ENCODE measurements at regions not wholly inside any gene's neighbourhood (a gene's known extent, or its start where the extent isn't known, plus 50 kb on each side); places are given as distances from the start of the nearest gene placed in this dataset.

DNA sequence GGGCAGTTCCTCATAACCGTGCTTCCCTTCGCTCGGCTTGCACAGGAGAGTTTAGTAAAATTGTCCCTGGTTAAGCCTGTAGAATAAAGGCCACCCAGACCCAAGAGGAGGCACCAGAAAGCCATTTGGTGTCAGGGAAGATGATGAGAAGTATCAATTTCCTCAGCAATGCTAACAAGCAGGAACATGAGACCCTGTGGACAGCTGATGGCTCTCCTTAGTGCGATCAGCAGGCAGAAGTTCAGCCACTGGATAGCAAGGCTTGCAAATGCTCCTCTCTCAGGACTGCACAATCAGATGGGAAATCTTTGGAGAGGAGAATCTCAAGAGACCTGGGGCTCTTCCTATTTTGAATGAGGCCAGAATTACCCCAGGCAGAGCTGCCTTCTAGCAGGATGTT lies 261.1 kb upstream of the DYNLRB2 start:
- no peak overlapping the region for H3K4me2 ChIP-seq (ENCODE audit: low read length)
- no peak overlapping the region for H3K9ac ChIP-seq
- TF ChIP-seq, protein P1, sequence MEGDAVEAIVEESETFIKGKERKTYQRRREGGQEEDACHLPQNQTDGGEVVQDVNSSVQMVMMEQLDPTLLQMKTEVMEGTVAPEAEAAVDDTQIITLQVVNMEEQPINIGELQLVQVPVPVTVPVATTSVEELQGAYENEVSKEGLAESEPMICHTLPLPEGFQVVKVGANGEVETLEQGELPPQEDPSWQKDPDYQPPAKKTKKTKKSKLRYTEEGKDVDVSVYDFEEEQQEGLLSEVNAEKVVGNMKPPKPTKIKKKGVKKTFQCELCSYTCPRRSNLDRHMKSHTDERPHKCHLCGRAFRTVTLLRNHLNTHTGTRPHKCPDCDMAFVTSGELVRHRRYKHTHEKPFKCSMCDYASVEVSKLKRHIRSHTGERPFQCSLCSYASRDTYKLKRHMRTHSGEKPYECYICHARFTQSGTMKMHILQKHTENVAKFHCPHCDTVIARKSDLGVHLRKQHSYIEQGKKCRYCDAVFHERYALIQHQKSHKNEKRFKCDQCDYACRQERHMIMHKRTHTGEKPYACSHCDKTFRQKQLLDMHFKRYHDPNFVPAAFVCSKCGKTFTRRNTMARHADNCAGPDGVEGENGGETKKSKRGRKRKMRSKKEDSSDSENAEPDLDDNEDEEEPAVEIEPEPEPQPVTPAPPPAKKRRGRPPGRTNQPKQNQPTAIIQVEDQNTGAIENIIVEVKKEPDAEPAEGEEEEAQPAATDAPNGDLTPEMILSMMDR (IDR thresholded peaks at IDR 0.05): no peak
- no peaks in the 10 kb centered on the region for H3K27me3 ChIP-seq (ENCODE audit: control insufficient read depth, insufficient read depth, low read length)
- H3K4me3 ChIP-seq (ENCODE audit: low read depth, low read length): no peak overlapping the region
- no peaks in the 10 kb centered on the region for H3K9me3 ChIP-seq (ENCODE audit: control insufficient read depth, low read length)
- H3K4me1 ChIP-seq: no peaks in the 10 kb centered on the region
- H3K36me3 ChIP-seq (ENCODE audit: control insufficient read depth, insufficient read depth, low read length): no peaks in the 10 kb centered on the region
- H2AFZ ChIP-seq: no peak overlapping the region
- no peaks in the 10 kb centered on the region for H3K79me2 ChIP-seq
- H3K27ac ChIP-seq: no peak overlapping the region

- H3K27ac ChIP-seq: no peak overlapping the region
- no peaks in the 10 kb centered on the region for H3K27me3 ChIP-seq (ENCODE audit: control insufficient read depth, insufficient read depth, low read length)
- no peaks in the 10 kb centered on the region for H3K4me1 ChIP-seq
- H3K4me2 ChIP-seq (ENCODE audit: low read length): no peak overlapping the region
- H3K9me3 ChIP-seq (ENCODE audit: control insufficient read depth, low read length): no peaks in the 10 kb centered on the region
- no peaks in the 10 kb centered on the region for H3K36me3 ChIP-seq (ENCODE audit: control insufficient read depth, insufficient read depth, low read length)
- H3K4me3 ChIP-seq (ENCODE audit: low read depth, low read length): no peak overlapping the region
- H3K9ac ChIP-seq: no peak overlapping the region
- H3K79me2 ChIP-seq: no peaks in the 10 kb centered on the region
- H2AFZ ChIP-seq: no peak overlapping the region
- TF ChIP-seq, protein P1 (IDR thresholded peaks at IDR 0.05): no peak
Observed at GRCh38 chr16:80277182-80277581, 263.6 kb upstream of the DYNLRB2 start.

DNA sequence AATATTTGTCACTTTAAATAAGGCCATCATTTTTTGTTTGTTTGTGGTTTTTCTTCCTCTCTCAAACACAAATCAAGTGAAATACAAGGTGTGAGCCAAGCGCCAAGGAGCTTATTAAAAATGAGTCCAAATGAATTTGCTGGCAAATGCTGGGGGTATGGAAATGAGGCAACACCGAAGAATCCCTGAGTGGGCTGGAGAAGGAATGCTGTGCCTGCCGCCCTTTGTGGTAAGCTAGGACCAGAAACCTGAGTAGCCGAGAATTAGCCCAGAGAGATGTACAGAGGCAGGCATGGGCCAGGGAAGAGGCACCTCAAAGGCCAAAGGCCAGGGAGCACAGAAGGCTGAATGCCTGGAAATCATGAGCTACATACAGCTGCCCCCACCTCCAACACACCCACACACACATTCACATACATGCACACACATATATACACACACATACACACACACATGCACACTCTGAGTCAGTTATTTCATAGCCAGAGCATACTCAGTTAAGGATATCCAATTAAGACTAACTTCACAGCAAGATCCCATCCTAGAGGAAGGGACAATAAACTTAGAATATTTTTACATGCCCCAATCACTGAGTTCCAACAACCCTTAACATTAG lies 266.1 kb upstream of the DYNLRB2 start:
- Histone ChIP-seq H3K4me2 (ENCODE audit: low read length) (no peak overlapping the region), H3K27me3 (ENCODE audit: control insufficient read depth, insufficient read depth, low read length) (no peaks in the 10 kb centered on the region), H2AFZ (no peak overlapping the region), H3K9ac (no peak overlapping the region), H3K4me1 (no peaks in the 10 kb centered on the region), H3K9me3 (ENCODE audit: control insufficient read depth, low read length) (no peaks in the 10 kb centered on the region), H3K79me2 (no peaks in the 10 kb centered on the region), H3K36me3 (ENCODE audit: control insufficient read depth, insufficient read depth, low read length) (no peaks in the 10 kb centered on the region), H3K4me3 (ENCODE audit: low read depth, low read length) (no peak overlapping the region), H3K27ac (no peak overlapping the region)
- TF ChIP-seq, protein P1 (IDR thresholded peaks at IDR 0.05): no peak

GRCh38 chr16:80273635-80274538 lies 266.9 kb upstream of the DYNLRB2 start:
- Histone ChIP-seq H2AFZ (no peak overlapping the region), H3K4me1 (no peaks in the 10 kb centered on the region), H3K4me2 (ENCODE audit: low read length) (no peak overlapping the region), H3K4me3 (ENCODE audit: low read depth, low read length) (no peak overlapping the region), H3K27me3 (ENCODE audit: control insufficient read depth, insufficient read depth, low read length) (no peaks in the 10 kb centered on the region), H3K9ac (no peak overlapping the region), H3K9me3 (ENCODE audit: control insufficient read depth, low read length) (no peaks in the 10 kb centered on the region), H3K79me2 (no peaks in the 10 kb centered on the region), H3K36me3 (ENCODE audit: control insufficient read depth, insufficient read depth, low read length) (no peaks in the 10 kb centered on the region), H3K27ac (no peak overlapping the region)
- TF ChIP-seq, protein P1 (IDR thresholded peaks at IDR 0.05): no peak

Data from parathyroid adenoma (tissue), 2 donors.